ENCODE measurements at regions not wholly inside any gene's neighbourhood (a gene's known extent, or its start where the extent isn't known, plus 50 kb on each side); places are given as distances from the start of the nearest gene placed in this dataset.

DNA sequence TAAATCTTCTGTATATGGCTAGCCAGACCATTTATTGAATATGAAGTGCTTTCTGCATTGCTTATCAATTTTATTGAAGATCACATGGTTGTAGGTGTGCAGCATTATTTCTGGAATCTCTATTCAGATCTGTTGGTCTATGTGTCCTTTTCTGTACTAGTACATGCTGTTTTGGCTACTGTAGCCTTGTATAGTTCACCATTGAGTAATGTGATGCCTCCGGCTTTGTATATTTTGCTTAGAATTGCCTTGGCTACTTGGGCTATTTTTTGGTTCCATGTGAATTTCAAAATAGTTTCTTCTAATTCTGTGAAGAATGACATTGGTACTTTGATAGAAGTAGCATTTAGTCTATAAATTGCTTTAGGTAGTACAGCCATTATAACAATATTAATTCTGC is 1187.2 kb downstream of the XPNPEP1 start:
- no peak overlapping the region for H3K4me3 Mint-ChIP-seq (ENCODE audit: unreplicated experiment)
- no peak for DNase-seq (ENCODE audit: low spot score)
- H3K27ac Mint-ChIP-seq (ENCODE audit: unreplicated experiment): no peak overlapping the region
- TF ChIP-seq, protein P1, sequence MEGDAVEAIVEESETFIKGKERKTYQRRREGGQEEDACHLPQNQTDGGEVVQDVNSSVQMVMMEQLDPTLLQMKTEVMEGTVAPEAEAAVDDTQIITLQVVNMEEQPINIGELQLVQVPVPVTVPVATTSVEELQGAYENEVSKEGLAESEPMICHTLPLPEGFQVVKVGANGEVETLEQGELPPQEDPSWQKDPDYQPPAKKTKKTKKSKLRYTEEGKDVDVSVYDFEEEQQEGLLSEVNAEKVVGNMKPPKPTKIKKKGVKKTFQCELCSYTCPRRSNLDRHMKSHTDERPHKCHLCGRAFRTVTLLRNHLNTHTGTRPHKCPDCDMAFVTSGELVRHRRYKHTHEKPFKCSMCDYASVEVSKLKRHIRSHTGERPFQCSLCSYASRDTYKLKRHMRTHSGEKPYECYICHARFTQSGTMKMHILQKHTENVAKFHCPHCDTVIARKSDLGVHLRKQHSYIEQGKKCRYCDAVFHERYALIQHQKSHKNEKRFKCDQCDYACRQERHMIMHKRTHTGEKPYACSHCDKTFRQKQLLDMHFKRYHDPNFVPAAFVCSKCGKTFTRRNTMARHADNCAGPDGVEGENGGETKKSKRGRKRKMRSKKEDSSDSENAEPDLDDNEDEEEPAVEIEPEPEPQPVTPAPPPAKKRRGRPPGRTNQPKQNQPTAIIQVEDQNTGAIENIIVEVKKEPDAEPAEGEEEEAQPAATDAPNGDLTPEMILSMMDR (IDR thresholded peaks at IDR 0.05; ENCODE audit: unreplicated experiment): no peak
- no peaks in the 10 kb centered on the region for H3K9me3 Mint-ChIP-seq (ENCODE audit: unreplicated experiment)
- H3K4me1 Mint-ChIP-seq (ENCODE audit: unreplicated experiment): no peaks in the 10 kb centered on the region
- no peaks in the 10 kb centered on the region for H3K36me3 Mint-ChIP-seq (ENCODE audit: low read depth, unreplicated experiment)
- H3K27me3 Mint-ChIP-seq (ENCODE audit: unreplicated experiment): peaks cover 2% of the 10 kb centered on the region

DNA sequence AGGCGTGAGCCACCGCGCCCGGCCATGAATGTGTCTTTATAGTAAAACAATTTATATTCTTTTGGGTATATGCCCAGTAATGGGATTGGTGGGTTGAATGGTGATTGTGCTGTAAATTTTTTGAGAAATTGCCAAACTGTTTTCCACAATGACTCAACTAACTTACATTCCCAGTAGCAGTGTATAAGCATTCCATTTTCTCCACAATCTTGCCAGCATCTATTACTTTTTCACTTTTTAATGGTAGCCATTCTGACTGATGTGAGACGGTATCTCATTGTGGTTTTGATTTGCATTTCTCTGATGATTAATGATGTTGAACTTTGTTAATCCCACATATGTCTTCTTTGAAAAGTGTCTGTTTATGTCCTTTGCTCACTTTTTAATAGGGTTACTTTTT is 1187.9 kb downstream of the XPNPEP1 start:
- Mint-ChIP-seq H3K27me3 (ENCODE audit: unreplicated experiment) (no peaks in the 10 kb centered on the region), H3K4me1 (ENCODE audit: unreplicated experiment) (no peaks in the 10 kb centered on the region), H3K9me3 (ENCODE audit: unreplicated experiment) (no peaks in the 10 kb centered on the region), H3K36me3 (ENCODE audit: low read depth, unreplicated experiment) (no peaks in the 10 kb centered on the region), H3K4me3 (ENCODE audit: unreplicated experiment) (no peak overlapping the region), H3K27ac (ENCODE audit: unreplicated experiment) (no peak overlapping the region)
- DNase-seq (ENCODE audit: low spot score): no peak
- TF ChIP-seq, protein P1 (IDR thresholded peaks at IDR 0.05; ENCODE audit: unreplicated experiment): no peak

DNA sequence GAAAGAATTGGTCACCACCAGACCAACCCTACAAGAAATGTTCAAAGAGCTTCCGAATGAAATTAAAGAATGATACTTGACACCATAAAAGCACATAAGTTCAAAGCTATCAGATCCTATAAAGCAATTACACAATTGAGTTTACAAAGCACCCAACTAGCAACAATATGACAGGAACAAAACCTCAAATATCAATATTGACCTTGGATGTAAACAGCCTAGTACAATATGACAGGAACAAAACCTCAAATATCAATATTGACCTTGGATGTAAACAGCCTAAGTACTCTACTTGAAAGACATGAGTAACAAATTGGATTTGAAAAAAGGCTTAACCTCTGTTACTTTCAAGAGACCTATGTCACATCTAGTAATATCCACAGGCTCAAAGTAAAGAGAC is 1201.4 kb downstream of the XPNPEP1 start:
- TF ChIP-seq, protein P1 (IDR thresholded peaks at IDR 0.05; ENCODE audit: unreplicated experiment): no peak
- H3K9me3 Mint-ChIP-seq (ENCODE audit: unreplicated experiment): no peaks in the 10 kb centered on the region
- no peak overlapping the region for H3K27ac Mint-ChIP-seq (ENCODE audit: unreplicated experiment)
- no peak for DNase-seq (ENCODE audit: low spot score)
- H3K36me3 Mint-ChIP-seq (ENCODE audit: low read depth, unreplicated experiment): no peaks in the 10 kb centered on the region
- H3K4me1 Mint-ChIP-seq (ENCODE audit: unreplicated experiment): no peaks in the 10 kb centered on the region
- no peaks in the 10 kb centered on the region for H3K27me3 Mint-ChIP-seq (ENCODE audit: unreplicated experiment)
- H3K4me3 Mint-ChIP-seq (ENCODE audit: unreplicated experiment): no peak overlapping the region

DNA sequence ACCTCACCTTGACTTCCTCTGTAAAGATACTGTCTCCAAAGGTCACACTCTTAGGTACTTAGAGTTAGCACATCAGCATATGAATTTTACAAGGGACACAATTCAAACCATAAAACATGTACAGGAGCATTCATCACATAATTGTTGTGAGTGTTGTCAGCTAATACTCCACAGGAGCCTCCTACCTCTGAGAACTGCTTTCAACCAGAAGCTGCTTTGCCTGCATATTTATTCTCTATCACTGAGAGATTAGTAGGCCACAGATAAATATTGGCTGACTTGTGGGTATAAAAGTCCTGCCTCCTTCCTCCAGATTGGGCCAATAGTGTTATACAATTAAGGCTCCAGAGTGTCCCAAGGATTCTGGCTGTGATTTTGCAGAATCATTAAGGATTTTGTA is 1207.0 kb downstream of the XPNPEP1 start:
- no peak overlapping the region for H3K4me3 Mint-ChIP-seq (ENCODE audit: unreplicated experiment)
- TF ChIP-seq, protein P1 (IDR thresholded peaks at IDR 0.05; ENCODE audit: unreplicated experiment): no peak
- no peaks in the 10 kb centered on the region for H3K4me1 Mint-ChIP-seq (ENCODE audit: unreplicated experiment)
- DNase-seq (ENCODE audit: low spot score): no peak
- no peak overlapping the region for H3K27ac Mint-ChIP-seq (ENCODE audit: unreplicated experiment)
- no peaks in the 10 kb centered on the region for H3K27me3 Mint-ChIP-seq (ENCODE audit: unreplicated experiment)
- peaks cover 9% of the 10 kb centered on the region for H3K36me3 Mint-ChIP-seq (ENCODE audit: low read depth, unreplicated experiment)
- peaks cover 17% of the 10 kb centered on the region for H3K9me3 Mint-ChIP-seq (ENCODE audit: unreplicated experiment)

DNA sequence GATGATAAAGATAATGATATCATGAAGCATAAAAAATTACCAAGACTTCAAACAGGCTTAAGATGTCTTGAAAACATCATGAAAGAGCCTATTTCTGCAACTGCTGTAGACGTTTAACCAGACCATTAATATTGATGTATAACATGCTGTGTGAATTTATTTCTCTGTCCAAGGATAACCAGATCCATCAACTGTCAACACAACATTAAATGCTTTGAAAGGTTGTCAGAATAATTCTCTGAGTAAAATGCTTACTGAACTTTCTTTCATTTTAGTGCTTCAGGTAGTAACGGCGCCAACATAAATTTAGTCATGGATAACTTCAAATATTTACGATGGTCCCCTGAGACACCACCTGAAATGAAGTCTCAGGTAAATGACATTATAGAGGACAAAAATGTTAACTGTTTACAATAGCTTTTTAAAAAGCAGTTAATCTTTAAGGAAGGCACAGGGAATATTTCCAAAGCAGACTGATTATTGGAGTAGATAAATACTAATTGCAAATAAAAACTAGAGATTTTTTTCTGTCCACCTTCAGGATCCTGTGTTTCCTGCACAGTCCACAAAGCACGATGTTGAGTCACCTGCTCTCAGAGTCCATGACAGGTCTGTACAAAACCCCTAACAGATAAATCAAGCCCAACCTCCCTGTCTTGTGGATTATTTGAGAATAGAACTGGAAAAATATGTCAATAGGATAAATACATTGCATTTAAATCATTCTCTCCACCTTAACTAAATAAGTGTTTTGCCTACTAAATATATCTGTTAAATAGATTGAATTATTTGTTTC is 1213.2 kb downstream of the XPNPEP1 start:
- TF ChIP-seq, protein P1 (IDR thresholded peaks at IDR 0.05; ENCODE audit: unreplicated experiment): no peak

More for the DNA sequence above, 1213.2 kb downstream of the XPNPEP1 start:
- DNase-seq (ENCODE audit: low spot score): no peak
- Mint-ChIP-seq H3K36me3 (ENCODE audit: low read depth, unreplicated experiment) (peaks cover 9% of the 10 kb centered on the region), H3K27ac (ENCODE audit: unreplicated experiment) (no peak overlapping the region), H3K4me3 (ENCODE audit: unreplicated experiment) (no peak overlapping the region), H3K27me3 (ENCODE audit: unreplicated experiment) (peaks cover 1% of the 10 kb centered on the region), H3K4me1 (ENCODE audit: unreplicated experiment) (no peaks in the 10 kb centered on the region), H3K9me3 (ENCODE audit: unreplicated experiment) (peaks cover 14% of the 10 kb centered on the region)

Measured in endothelial cell (in vitro differentiated cells).